DND-41 (cell line): ENCODE measurements at regions not wholly inside any gene's neighbourhood (a gene's known extent, or its start where the extent isn't known, plus 50 kb on each side); places are given as distances from the start of the nearest gene placed in this dataset.

ENCODE experiments used
- ATAC-seq: fragments of 200-7000 bp; cut with Tn5 transposase; 3 replicates; pipeline ENCODE4 v1.9.1; 2021; ENCODE audit warnings: low read depth; ENCODE audit not compliant: insufficient read depth
- DNase-seq: peaks from one replicate; pipeline ENCODE4 v3.0.0-alpha.2; 2020
- H2AFZ ChIP-seq: 2 replicates; pipeline ENCODE4 v1.6.0; 2012; ENCODE audit warnings: low read depth, low read length
- H3K27ac ChIP-seq: 2 replicates; pipeline ENCODE4 v1.5.1; 2012; ENCODE audit warnings: low read length, inconsistent platforms
- H3K27me3 ChIP-seq: fragments of 200-600 bp; sonication (generic); 2 replicates; pipeline ENCODE4 v1.6.0; 2012; ENCODE audit warnings: low read length, mild to moderate bottlenecking, inconsistent platforms; ENCODE audit not compliant: insufficient read depth, poor library complexity
- H3K36me3 ChIP-seq: 2 replicates; pipeline ENCODE4 v1.5.1; 2012; ENCODE audit warnings: low read length, inconsistent platforms; ENCODE audit not compliant: insufficient read depth
- H3K4me1 ChIP-seq: 2 replicates; pipeline ENCODE4 v1.5.1; 2012; ENCODE audit warnings: mild to moderate bottlenecking, low read length; ENCODE audit not compliant: insufficient read depth
- H3K4me2 ChIP-seq: 2 replicates; pipeline ENCODE4 v1.6.0; 2012; ENCODE audit warnings: mild to moderate bottlenecking, moderate library complexity, low read length, inconsistent platforms; ENCODE audit not compliant: insufficient read depth
- H3K4me3 ChIP-seq, 2 experiments: fragments of 200-600 bp in 1 of 2; shearing (Covaris generic) in 1 of 2; 2 replicates each; pipeline ENCODE4 v1.5.1; 2012 to 2016; ENCODE audit warnings: inconsistent platforms in 2 of 2, low read length in 2 of 2, mild to moderate bottlenecking in 2 of 2, low read depth in 1 of 2, moderate library complexity in 1 of 2
- H3K79me2 ChIP-seq: 2 replicates; pipeline ENCODE4 v1.6.0; 2012; ENCODE audit warnings: low read length, inconsistent platforms; ENCODE audit not compliant: insufficient read depth
- H3K9ac ChIP-seq: 2 replicates; pipeline ENCODE4 v1.6.0; 2012; ENCODE audit warnings: low read depth, mild to moderate bottlenecking, inconsistent platforms, low read length, moderate library complexity
- H3K9me3 ChIP-seq: 2 replicates; pipeline ENCODE4 v1.5.1; 2012; ENCODE audit warnings: low read length, moderate library complexity, mild to moderate bottlenecking, inconsistent platforms; ENCODE audit not compliant: insufficient read depth, severe bottlenecking
- H4K20me1 ChIP-seq: 2 replicates; pipeline ENCODE4 v1.6.0; 2012; ENCODE audit warnings: low read length; ENCODE audit not compliant: insufficient read depth
- CTCF ChIP-seq: IDR thresholded peaks from 2 replicates; pipeline ENCODE4 v1.5.1; 2012; ENCODE audit warnings: borderline replicate concordance, low read length, moderate library complexity, mild to moderate bottlenecking; ENCODE audit not compliant: poor library complexity, severe bottlenecking; ENCODE audit errors: extremely low read depth
- EZH2 ChIP-seq: IDR thresholded peaks from 3 replicates; pipeline ENCODE4 v1.6.1; 2012; ENCODE audit warnings: borderline replicate concordance, low read depth, mild to moderate bottlenecking, moderate library complexity, low read length, inconsistent platforms; ENCODE audit not compliant: severe bottlenecking

- Histone ChIP-seq H3K79me2 (no peaks in the 10 kb centered on the region), H4K20me1 (no peaks in the 10 kb centered on the region; the same call in 1 of the 2 replicates), H3K4me3 (no peak overlapping the region), H3K9me3 (no peaks in the 10 kb centered on the region), H3K36me3 (no peaks in the 10 kb centered on the region), H3K4me2 (no peak overlapping the region), H3K4me1 (no peaks in the 10 kb centered on the region), H3K27me3 (no peaks in the 10 kb centered on the region), H3K27ac (no peak overlapping the region), H3K9ac (no peak overlapping the region), H2AFZ (no peak overlapping the region)
- TF ChIP-seq EZH2 (no peak), CTCF (no peak)
- ATAC-seq (no peak), DNase-seq (no peak)
These were observed 105.3 kb downstream of the CPZ start for GRCh38 chr4:8697826-8698225.

- Histone ChIP-seq H3K9me3 (no peaks in the 10 kb centered on the region), H3K4me2 (no peak overlapping the region), H3K27me3 (no peaks in the 10 kb centered on the region), H2AFZ (no peak overlapping the region), H3K9ac (no peak overlapping the region), H3K4me1 (no peaks in the 10 kb centered on the region), H3K4me3 (no peak overlapping the region), H3K27ac (no peak overlapping the region), H3K36me3 (no peaks in the 10 kb centered on the region), H3K79me2 (no peaks in the 10 kb centered on the region), H4K20me1 (no peaks in the 10 kb centered on the region; the same call in 1 of the 2 replicates)
- no peak for DNase-seq
- TF ChIP-seq EZH2 (no peak), CTCF (no peak)
- no peak for ATAC-seq
These were observed 104.0 kb downstream of the CPZ start for GRCh38 chr4:8696369-8697127.

- Histone ChIP-seq H3K36me3 (no peaks in the 10 kb centered on the region), H3K27ac (no peak overlapping the region), H3K27me3 (no peaks in the 10 kb centered on the region), H3K9me3 (no peaks in the 10 kb centered on the region), H2AFZ (no peak overlapping the region), H3K4me2 (no peak overlapping the region), H3K79me2 (no peaks in the 10 kb centered on the region), H4K20me1 (no peaks in the 10 kb centered on the region; the same call in 1 of the 2 replicates), H3K4me3 (no peak overlapping the region), H3K9ac (no peak overlapping the region), H3K4me1 (no peaks in the 10 kb centered on the region)
- no peak for DNase-seq
- no peak for TF ChIP-seq CTCF
- no peak for TF ChIP-seq EZH2
- no peak for ATAC-seq
These were observed 103.0 kb downstream of the CPZ start for GRCh38 chr4:8695237-8696219.
